ENCODE measurements at regions not wholly inside any gene's neighbourhood (a gene's known extent, or its start where the extent isn't known, plus 50 kb on each side); places are given as distances from the start of the nearest gene placed in this dataset.

DNA sequence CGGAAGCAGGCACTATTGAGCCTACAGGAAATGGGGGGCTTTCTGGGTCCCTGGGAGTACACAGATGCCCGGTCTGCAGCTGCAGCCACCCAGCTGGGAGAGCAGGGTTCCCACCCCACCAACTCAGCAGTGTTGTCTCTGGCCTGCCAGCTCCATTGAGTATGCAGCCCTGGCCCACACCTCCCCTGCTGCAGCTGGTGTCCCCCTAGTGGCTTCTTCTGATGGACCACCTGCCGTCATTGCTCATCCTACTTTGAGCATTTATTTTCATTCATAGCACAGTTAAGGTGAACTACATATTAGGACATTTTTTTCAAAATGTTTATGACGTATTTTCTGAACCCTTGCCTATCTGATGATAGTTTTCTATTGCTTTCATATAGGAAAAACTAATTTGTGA lies 189.8 kb upstream of the LYPLAL1 start:
- Histone ChIP-seq H3K18ac (ENCODE audit: extremely low read depth, low read length) (no peak overlapping the region), H2BK15ac (ENCODE audit: low read length) (no peak overlapping the region), H2AFZ (ENCODE audit: low read length) (no peak overlapping the region), H3K23me2 (ENCODE audit: low read depth, low read length) (no peaks in the 10 kb centered on the region), H2BK5ac (ENCODE audit: low read depth, low read length) (no peak overlapping the region; the same call in 1 of the 2 replicates), H2BK120ac (replicated peaks; ENCODE audit: low read depth, low read length) (no peak overlapping the region), H3K14ac (ENCODE audit: insufficient read length) (no peak overlapping the region), H4K5ac (ENCODE audit: insufficient read length, low read depth, low read length) (no peak overlapping the region), H2AK5ac (ENCODE audit: low read depth, low read length) (no peak overlapping the region), H3K79me1 (ENCODE audit: low read depth, low read length) (no peaks in the 10 kb centered on the region), H3K4me2 (ENCODE audit: insufficient read depth in 1 of 2, low read depth in 2 of 2, low read length in 2 of 2) (no peak overlapping the region), H2BK20ac (ENCODE audit: low read length) (no peak overlapping the region), H2BK12ac (ENCODE audit: low read depth, low read length) (no peak overlapping the region), H3K36me3 (ENCODE audit: control insufficient read depth in 2 of 4, insufficient read depth in 4 of 4, low read length in 3 of 4) (no peaks in the 10 kb centered on the region), H4K91ac (replicated peaks; ENCODE audit: insufficient read length, low read length) (no peak overlapping the region), H3K56ac (replicated peaks; ENCODE audit: insufficient read length, low read depth, low read length) (no peak overlapping the region), H3K4ac (replicated peaks; ENCODE audit: insufficient read length, low read depth, low read length) (no peak overlapping the region), H3K9me3 (ENCODE audit: insufficient read depth in 2 of 2, low read depth in 1 of 2, low read length in 1 of 2) (no peaks in the 10 kb centered on the region), H3K9ac (replicated peaks in 1 of 4; ENCODE audit: extremely low read depth in 1 of 4, low read depth in 3 of 4, low read length in 3 of 4) (no peak overlapping the region), H3K4me3 (ENCODE audit: extremely low read depth in 1 of 4, insufficient read depth in 2 of 4, low read depth in 3 of 4, low read length in 4 of 4) (no peak overlapping the region), H3K4me1 (replicated peaks in 1 of 4; ENCODE audit: control insufficient read depth in 3 of 4, insufficient read depth in 4 of 4, low read length in 3 of 4) (no peaks in the 10 kb centered on the region), H3K23ac (ENCODE audit: insufficient read length) (no peak overlapping the region), H3K27ac (ENCODE audit: low read depth, low read length) (no peak overlapping the region), H3K79me2 (ENCODE audit: control insufficient read depth in 1 of 2, insufficient read depth in 2 of 2, low read length in 2 of 2) (no peaks in the 10 kb centered on the region), H3K27me3 (replicated peaks in 1 of 4; ENCODE audit: control insufficient read depth in 3 of 4, extremely low read depth in 1 of 4, insufficient read depth in 3 of 4, low read length in 3 of 4) (no peaks in the 10 kb centered on the region), H4K20me1 (replicated peaks in 1 of 2; ENCODE audit: control insufficient read depth in 1 of 2, insufficient read depth in 2 of 2, low read length in 2 of 2) (no peaks in the 10 kb centered on the region), H4K8ac (ENCODE audit: extremely low read depth, insufficient read depth, low read length) (no peak overlapping the region)
- 92% methylated on average over 4 of the region's 4 CpGs; no CpG with 5 or more reads in 1 of the 2 experiments for WGBS, 2 experiments (ENCODE audit: extremely low coverage in 1 of 2, insufficient coverage in 1 of 2, insufficient read length in 1 of 2, insufficient replicate concordance in 2 of 2, low coverage in 1 of 2, low lambda C conversion rate in 2 of 2, missing lambda C conversion rate in 1 of 2)
- ChIA-PET CTCF (ENCODE audit: partially characterized antibody) (interaction anchor here (0.6 to 1.3 kb wide), 9 partner anchors 9 to 620 kb away, joined by 3 to 4 read pairs (median 3); no protein-coding TSS in a partner anchor), POLR2A (ENCODE audit: partially characterized antibody) (no interaction called here)
- FAIRE-seq (no peak), DNase-seq (ENCODE audit: low read depth in 1 of 2, low spot score in 2 of 2) (no peak)
- peak; percentile 52 to 66 for TF ChIP-seq RAD21 (IDR thresholded peaks at IDR 0.05 in 1 of 2, conservative IDR thresholded peaks at IDR 0.05 in 1 of 2; ENCODE audit: low read depth in 2 of 2, low read length in 2 of 2)
- no peak for TF ChIP-seq GTF2F1 (IDR thresholded peaks at IDR 0.05; ENCODE audit: borderline replicate concordance, low read depth, low read length)
- TF ChIP-seq, protein P1, sequence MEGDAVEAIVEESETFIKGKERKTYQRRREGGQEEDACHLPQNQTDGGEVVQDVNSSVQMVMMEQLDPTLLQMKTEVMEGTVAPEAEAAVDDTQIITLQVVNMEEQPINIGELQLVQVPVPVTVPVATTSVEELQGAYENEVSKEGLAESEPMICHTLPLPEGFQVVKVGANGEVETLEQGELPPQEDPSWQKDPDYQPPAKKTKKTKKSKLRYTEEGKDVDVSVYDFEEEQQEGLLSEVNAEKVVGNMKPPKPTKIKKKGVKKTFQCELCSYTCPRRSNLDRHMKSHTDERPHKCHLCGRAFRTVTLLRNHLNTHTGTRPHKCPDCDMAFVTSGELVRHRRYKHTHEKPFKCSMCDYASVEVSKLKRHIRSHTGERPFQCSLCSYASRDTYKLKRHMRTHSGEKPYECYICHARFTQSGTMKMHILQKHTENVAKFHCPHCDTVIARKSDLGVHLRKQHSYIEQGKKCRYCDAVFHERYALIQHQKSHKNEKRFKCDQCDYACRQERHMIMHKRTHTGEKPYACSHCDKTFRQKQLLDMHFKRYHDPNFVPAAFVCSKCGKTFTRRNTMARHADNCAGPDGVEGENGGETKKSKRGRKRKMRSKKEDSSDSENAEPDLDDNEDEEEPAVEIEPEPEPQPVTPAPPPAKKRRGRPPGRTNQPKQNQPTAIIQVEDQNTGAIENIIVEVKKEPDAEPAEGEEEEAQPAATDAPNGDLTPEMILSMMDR (IDR thresholded peaks at IDR 0.05; ENCODE audit: control extremely low read depth in 1 of 3, insufficient read depth in 1 of 3, low read depth in 1 of 3, low read length in 3 of 3) = peak; percentile 26 to 64 (median 58); a peak in 3 of 4 replicates
